ENCODE measurements at regions not wholly inside any gene's neighbourhood (a gene's known extent, or its start where the extent isn't known, plus 50 kb on each side); places are given as distances from the start of the nearest gene placed in this dataset.

DNA sequence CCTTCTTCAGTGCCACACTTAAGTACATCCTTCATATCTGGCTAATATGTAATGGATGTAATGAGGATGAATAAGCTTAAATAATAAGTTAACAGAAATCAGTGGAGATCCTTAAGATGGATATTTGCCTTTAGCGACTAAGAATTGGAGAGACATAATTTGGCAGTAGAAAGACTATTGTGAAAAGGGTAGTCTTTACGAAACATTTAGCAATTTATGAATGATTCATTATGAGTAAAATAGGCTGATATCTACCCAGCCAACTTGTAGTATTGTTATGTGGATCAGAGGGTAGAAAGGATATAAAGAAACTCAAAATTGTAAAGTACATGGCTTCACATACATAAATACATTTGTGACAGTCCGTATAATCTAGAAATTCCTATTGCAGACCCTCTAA, 2371.8 kb downstream of the PCDH7 start:
- TF ChIP-seq EZH2phosphoT487 (IDR thresholded peaks at IDR 0.05; ENCODE audit: insufficient read depth, low read depth), result no peak
- TF ChIP-seq EZH2 (IDR thresholded peaks at IDR 0.05; ENCODE audit: insufficient read depth, poor library complexity, severe bottlenecking), result no peak
